Tibial nerve (tissue), 4 donors: ENCODE measurements at regions not wholly inside any gene's neighbourhood (a gene's known extent, or its start where the extent isn't known, plus 50 kb on each side); places are given as distances from the start of the nearest gene placed in this dataset. TPM values are rescaled to one million over a fixed set of nuclear protein-coding genes. Genes with fewer than 3 reads are reported as not detected.

Experiments
- DNase-seq, 2 donors: peaks; one replicate each; pipeline ENCODE4 v3.0.0-alpha.2; 2019; ENCODE audit warnings: low spot score in 2 of 2
- H3K27ac ChIP-seq, 4 donors: fragments of 200-600 bp; sonication (generic) in 3 of 4; one replicate each; pipeline ENCODE4 v1.5.1; 2017 to 2019; ENCODE audit warnings: mild to moderate bottlenecking in 1 of 4
- H3K27me3 ChIP-seq, 2 donors: fragments of 200-600 bp; sonication (generic) in 1 of 2; one replicate each; pipeline versions ENCODE4 v1.5.1 to v1.6.0; 2017 to 2019
- H3K36me3 ChIP-seq, 3 donors: fragments of 200-600 bp; sonication (generic); one replicate each; pipeline ENCODE4 v1.5.1; 2018 to 2019
- H3K4me1 ChIP-seq, 4 donors: fragments of 200-600 bp; sonication (generic) in 3 of 4; one replicate each; pipeline ENCODE4 v1.5.1; 2017 to 2019
- H3K4me3 ChIP-seq, 4 donors: fragments of 200-600 bp; sonication (generic) in 3 of 4; one replicate each; pipeline ENCODE4 v1.5.1; 2017 to 2019; ENCODE audit warnings: mild to moderate bottlenecking in 1 of 4, moderate library complexity in 1 of 4
- H3K9me3 ChIP-seq, 4 donors: fragments of 200-600 bp; sonication (generic) in 3 of 4; one replicate each; pipeline ENCODE4 v1.5.1; 2017 to 2019
- CTCF ChIP-seq, 5 experiments: fragments of 200-600 bp in 3 of 5; fragments of 450-650 bp in 2 of 5; sonication (generic) in 3 of 5; IDR thresholded peaks; one replicate each; pipeline ENCODE4 v1.5.1; 2016 to 2019; ENCODE audit warnings: antibody characterized with exemption in 5 of 5, mild to moderate bottlenecking in 3 of 5, moderate library complexity in 2 of 5
- EP300 ChIP-seq, 2 donors: sonication (generic); formaldehyde crosslinking; IDR thresholded peaks; one replicate each; pipeline ENCODE4 v1.6.1; 2017; ENCODE audit warnings: antibody characterized with exemption in 2 of 2, mild to moderate bottlenecking in 1 of 2
- POLR2A ChIP-seq, 2 donors: fragments of 450-650 bp; IDR thresholded peaks; one replicate each; pipeline ENCODE4 v1.6.1; 2017; ENCODE audit warnings: antibody characterized with exemption in 2 of 2, mild to moderate bottlenecking in 2 of 2, moderate library complexity in 2 of 2
- WGBS, 2 donors: methylation state at CpG; one replicate each; pipeline ENCODE4 v1.1.5; 2018; 5-methylcytosine and 5-hydroxymethylcytosine counted together
- small RNA-seq: library from RNA; depleted of rRNA; stranded (forward); fragments of <200 nt; gene quantifications from one replicate; pipeline ENCODE3, GENCODE V24; 2016

GRCh38 chr5:156272139-156272538, 54.8 kb upstream of the SGCD start:
- DNase-seq, result no peak
- no peak overlapping the region for H3K4me3 ChIP-seq
- no peak overlapping the region for H3K27ac ChIP-seq
- no peaks in the 10 kb centered on the region for H3K4me1 ChIP-seq
- H3K27me3 ChIP-seq, result no peaks in the 10 kb centered on the region
- no peak for TF ChIP-seq POLR2A (IDR thresholded peaks at IDR 0.05)
- no peak for TF ChIP-seq EP300 (IDR thresholded peaks at IDR 0.05)
- TF ChIP-seq CTCF (IDR thresholded peaks at IDR 0.05), result no peak
- peaks cover 0 to 9% (median 0%) of the 10 kb centered on the region in 4 donors for H3K9me3 ChIP-seq
- H3K36me3 ChIP-seq, result no peaks in the 10 kb centered on the region
- 96 to 98% methylated on average over 3 of the region's 3 CpGs for WGBS, 2 donors

GRCh38 chr5:156273325-156273724, 53.6 kb upstream of the SGCD start:
- no peak overlapping the region for H3K27ac ChIP-seq

GRCh38 chr5:156274453-156274852, 52.5 kb upstream of the SGCD start:
- no peaks in the 10 kb centered on the region for H3K4me1 ChIP-seq
- H3K4me3 ChIP-seq, result no peak overlapping the region
- no peaks in the 10 kb centered on the region for H3K27me3 ChIP-seq
- no peaks in the 10 kb centered on the region for H3K36me3 ChIP-seq
- DNase-seq, result no peak
- peaks cover 0 to 8% (median 0%) of the 10 kb centered on the region in 4 donors for H3K9me3 ChIP-seq
- WGBS, 2 donors, result 80 to 89% methylated on average over 1 of the region's 1 CpG
- no peak overlapping the region for H3K27ac ChIP-seq
- TF ChIP-seq POLR2A (IDR thresholded peaks at IDR 0.05) (no peak), EP300 (IDR thresholded peaks at IDR 0.05) (no peak), CTCF (IDR thresholded peaks at IDR 0.05) (no peak)

More at GRCh38 chr5:156273325-156273724, 53.6 kb upstream of the SGCD start:
- WGBS, 2 donors, result 50 to 57% methylated on average over 3 of the region's 3 CpGs
- Histone ChIP-seq H3K4me3 (no peak overlapping the region), H3K27me3 (no peaks in the 10 kb centered on the region), H3K9me3 (peaks cover 0 to 9% (median 0%) of the 10 kb centered on the region in 4 donors), H3K36me3 (no peaks in the 10 kb centered on the region), H3K4me1 (no peaks in the 10 kb centered on the region)
- no peak for DNase-seq
- TF ChIP-seq POLR2A (IDR thresholded peaks at IDR 0.05) (no peak), CTCF (IDR thresholded peaks at IDR 0.05) (no peak), EP300 (IDR thresholded peaks at IDR 0.05) (no peak)

Small RNAs in the stretch of these regions (small RNA-seq; reads per million reads assigned to genes)
- gene RNA5SP199, result not detected
